ENCODE measurements at regions not wholly inside any gene's neighbourhood (a gene's known extent, or its start where the extent isn't known, plus 50 kb on each side); places are given as distances from the start of the nearest gene placed in this dataset.

GRCh38 chr11:21710809-21711208 lies 482.1 kb upstream of the ANO5 start (continued):
- TF ChIP-seq SREBF1 (IDR thresholded peaks at IDR 0.05; ENCODE audit: borderline replicate concordance, low read depth, low read length) (no peak), BCL6 (CRISPR knock-in tag; IDR thresholded peaks at IDR 0.05) (no peak), HBP1 (CRISPR knock-in tag; IDR thresholded peaks at IDR 0.05) (no peak), MCM3 (IDR thresholded peaks at IDR 0.05) (no peak), RHOXF2B (CRISPR knock-in tag; conservative IDR thresholded peaks at IDR 0.05) (no peak), THRB (CRISPR knock-in tag; conservative IDR thresholded peaks at IDR 0.05) (no peak)

- Histone ChIP-seq H4K20me1 (replicated peaks; ENCODE audit: control insufficient read depth, insufficient read depth, low read length) (no peaks in the 10 kb centered on the region), H3K4me1 (replicated peaks in 1 of 2; ENCODE audit: control insufficient read depth in 2 of 2, insufficient read depth in 2 of 2, low read length in 2 of 2) (no peaks in the 10 kb centered on the region), H2AFZ (ENCODE audit: low read depth, low read length) (no peak overlapping the region), H3K4me3 (no peak overlapping the region), H3K36me3 (ENCODE audit: control insufficient read depth, insufficient read depth, low read length) (no peaks in the 10 kb centered on the region), H3K4me2 (ENCODE audit: insufficient read depth, low read length) (no peak overlapping the region), H3K27ac (ENCODE audit: extremely low read depth, low read depth, low read length) (no peak overlapping the region), H3K9me3 (replicated peaks; ENCODE audit: control insufficient read depth, insufficient read depth, low read depth, low read length) (no peaks in the 10 kb centered on the region), H3K79me2 (ENCODE audit: control insufficient read depth, insufficient read depth, low read length) (no peaks in the 10 kb centered on the region), H3K9me1 (ENCODE audit: control insufficient read depth, insufficient read depth, low read length) (no peaks in the 10 kb centered on the region), H3K9ac (ENCODE audit: insufficient read depth in 1 of 2, low read depth in 2 of 2, low read length in 2 of 2) (no peak overlapping the region), H3K27me3 (ENCODE audit: control insufficient read depth in 2 of 2, insufficient read depth in 2 of 2, low read length in 2 of 2) (no peaks in the 10 kb centered on the region)
- no peak for DNase-seq (ENCODE audit: extremely low read depth in 1 of 4, low spot score in 3 of 4)
- POLR2A ChIA-PET, result no interaction called here
- no peak for FAIRE-seq
- no peak for ATAC-seq
- TF ChIP-seq PREB (CRISPR knock-in tag; IDR thresholded peaks at IDR 0.05), result no peak
- no peak for TF ChIP-seq TCF7L2 (IDR thresholded peaks at IDR 0.05; ENCODE audit: low read depth, low read length)
- no peak for TF ChIP-seq POLR2G (IDR thresholded peaks at IDR 0.05; ENCODE audit: low read depth, low read length)
- TF ChIP-seq ZNF316 (IDR thresholded peaks at IDR 0.05), result peak; percentile 57
- in situ Hi-C loops (cut with MboI) (no loop called here), intact Hi-C loops (cut with micrococcal nuclease) (no loop called here)
- 0% methylated on average over 2 of the region's 2 CpGs for WGBS (ENCODE audit: insufficient coverage, low coverage, missing lambda C conversion rate)
- CTCF ChIA-PET (ENCODE audit: low intra/inter-chr PET ratio), result interaction anchor here (0.7 kb wide), 1 partner anchor 268 kb away, joined by 3 read pairs; no protein-coding TSS in a partner anchor
- BruUV-seq (replicated peaks), result no TSS peak
Measured at GRCh38 chr11:21711341-21711740, 481.5 kb upstream of the ANO5 start.
